ENCODE measurements at regions not wholly inside any gene's neighbourhood (a gene's known extent, or its start where the extent isn't known, plus 50 kb on each side); places are given as distances from the start of the nearest gene placed in this dataset.

DNA sequence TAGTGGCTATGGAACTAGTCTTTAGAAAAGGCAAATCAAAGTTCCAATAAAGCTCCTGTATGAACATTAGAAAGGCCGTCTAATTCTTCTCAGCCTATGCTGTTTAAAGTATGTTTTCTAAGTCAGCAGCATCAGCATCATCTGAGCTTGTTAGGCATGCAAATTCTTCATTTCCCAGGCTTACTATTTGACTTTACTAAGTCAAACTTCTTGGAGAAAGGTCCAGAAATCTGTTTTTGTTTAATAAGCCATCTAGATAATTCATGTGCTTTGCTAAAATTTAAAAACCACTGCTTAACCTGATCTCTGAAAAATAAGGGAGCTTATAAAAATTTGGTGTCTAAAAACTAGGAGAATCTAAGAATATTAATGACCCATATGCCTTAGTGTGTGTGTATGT lies 200.2 kb upstream of the SGCD start:
- no peak overlapping the region for H3K4me3 ChIP-seq (ENCODE audit: low read depth, low read length)
- no peak for DNase-seq (ENCODE audit: low read depth)
- TF ChIP-seq, protein P1, sequence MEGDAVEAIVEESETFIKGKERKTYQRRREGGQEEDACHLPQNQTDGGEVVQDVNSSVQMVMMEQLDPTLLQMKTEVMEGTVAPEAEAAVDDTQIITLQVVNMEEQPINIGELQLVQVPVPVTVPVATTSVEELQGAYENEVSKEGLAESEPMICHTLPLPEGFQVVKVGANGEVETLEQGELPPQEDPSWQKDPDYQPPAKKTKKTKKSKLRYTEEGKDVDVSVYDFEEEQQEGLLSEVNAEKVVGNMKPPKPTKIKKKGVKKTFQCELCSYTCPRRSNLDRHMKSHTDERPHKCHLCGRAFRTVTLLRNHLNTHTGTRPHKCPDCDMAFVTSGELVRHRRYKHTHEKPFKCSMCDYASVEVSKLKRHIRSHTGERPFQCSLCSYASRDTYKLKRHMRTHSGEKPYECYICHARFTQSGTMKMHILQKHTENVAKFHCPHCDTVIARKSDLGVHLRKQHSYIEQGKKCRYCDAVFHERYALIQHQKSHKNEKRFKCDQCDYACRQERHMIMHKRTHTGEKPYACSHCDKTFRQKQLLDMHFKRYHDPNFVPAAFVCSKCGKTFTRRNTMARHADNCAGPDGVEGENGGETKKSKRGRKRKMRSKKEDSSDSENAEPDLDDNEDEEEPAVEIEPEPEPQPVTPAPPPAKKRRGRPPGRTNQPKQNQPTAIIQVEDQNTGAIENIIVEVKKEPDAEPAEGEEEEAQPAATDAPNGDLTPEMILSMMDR (IDR thresholded peaks at IDR 0.05; ENCODE audit: control insufficient read depth, extremely low read depth, insufficient read depth): no peak

DNA sequence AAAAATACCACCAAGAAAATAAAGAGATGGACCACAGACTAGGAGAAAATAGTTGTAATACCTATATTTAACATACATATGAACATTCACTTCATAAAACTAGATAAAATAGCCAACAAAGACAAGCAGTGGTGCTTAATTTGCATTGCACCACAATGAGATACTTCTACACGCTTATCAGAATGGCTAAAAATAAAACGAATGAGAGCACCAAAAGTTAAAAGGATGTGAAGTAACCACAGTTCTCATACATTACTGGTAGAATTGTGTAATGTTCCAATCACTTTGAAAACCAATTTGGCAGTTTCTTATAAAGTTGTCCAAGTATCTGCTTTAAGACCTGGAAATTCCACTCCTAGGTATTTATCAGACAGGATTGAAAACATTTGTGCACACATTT lies 198.9 kb upstream of the SGCD start:
- TF ChIP-seq, protein P1 (IDR thresholded peaks at IDR 0.05; ENCODE audit: control insufficient read depth, extremely low read depth, insufficient read depth): no peak
- no peak overlapping the region for H3K4me3 ChIP-seq (ENCODE audit: low read depth, low read length)
- DNase-seq (ENCODE audit: low read depth): no peak

DNA sequence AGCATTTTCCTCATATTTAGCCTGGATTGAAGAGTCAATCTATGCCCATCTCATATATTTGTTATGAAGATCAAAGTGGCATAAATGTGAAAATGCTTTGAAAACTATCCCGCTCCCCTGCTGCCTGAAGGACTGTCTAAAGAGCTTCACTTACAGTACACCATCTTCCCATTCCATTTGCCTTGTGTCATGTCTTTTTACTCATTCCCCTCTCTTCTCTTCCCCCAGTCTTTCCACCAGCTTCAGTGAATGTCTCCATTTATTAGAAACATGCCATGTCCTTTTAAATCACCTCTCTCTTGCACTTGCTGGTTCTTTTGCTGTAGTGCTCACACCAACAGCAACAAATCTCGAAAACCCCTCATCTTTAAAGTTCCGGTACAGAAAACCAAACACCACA lies 192.7 kb upstream of the SGCD start:
- no peak for DNase-seq (ENCODE audit: low read depth)
- TF ChIP-seq, protein P1 (IDR thresholded peaks at IDR 0.05; ENCODE audit: control insufficient read depth, extremely low read depth, insufficient read depth): no peak
- no peak overlapping the region for H3K4me3 ChIP-seq (ENCODE audit: low read depth, low read length)

DNA sequence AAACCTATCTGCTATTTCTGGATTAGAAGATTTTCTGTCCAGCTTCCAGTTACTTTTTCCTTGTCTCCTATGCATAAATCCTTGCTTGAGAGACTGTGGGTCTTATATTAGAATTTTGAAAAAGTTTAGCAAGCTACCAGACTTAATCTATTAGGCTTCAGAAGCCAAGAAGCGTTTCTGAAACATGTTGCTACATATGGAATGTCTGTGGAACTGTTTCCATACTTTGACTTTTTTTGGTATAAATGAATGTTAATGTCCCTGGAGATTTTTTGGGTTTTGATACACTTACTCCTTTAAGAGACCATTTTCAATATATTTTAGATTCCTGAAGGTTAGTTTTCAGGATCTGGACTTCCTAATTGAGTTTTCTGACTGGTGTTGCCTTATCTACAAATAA lies 191.4 kb upstream of the SGCD start:
- TF ChIP-seq, protein P1 (IDR thresholded peaks at IDR 0.05; ENCODE audit: control insufficient read depth, extremely low read depth, insufficient read depth): no peak
- H3K4me3 ChIP-seq (ENCODE audit: low read depth, low read length): no peak overlapping the region
- DNase-seq (ENCODE audit: low read depth): no peak

DNA sequence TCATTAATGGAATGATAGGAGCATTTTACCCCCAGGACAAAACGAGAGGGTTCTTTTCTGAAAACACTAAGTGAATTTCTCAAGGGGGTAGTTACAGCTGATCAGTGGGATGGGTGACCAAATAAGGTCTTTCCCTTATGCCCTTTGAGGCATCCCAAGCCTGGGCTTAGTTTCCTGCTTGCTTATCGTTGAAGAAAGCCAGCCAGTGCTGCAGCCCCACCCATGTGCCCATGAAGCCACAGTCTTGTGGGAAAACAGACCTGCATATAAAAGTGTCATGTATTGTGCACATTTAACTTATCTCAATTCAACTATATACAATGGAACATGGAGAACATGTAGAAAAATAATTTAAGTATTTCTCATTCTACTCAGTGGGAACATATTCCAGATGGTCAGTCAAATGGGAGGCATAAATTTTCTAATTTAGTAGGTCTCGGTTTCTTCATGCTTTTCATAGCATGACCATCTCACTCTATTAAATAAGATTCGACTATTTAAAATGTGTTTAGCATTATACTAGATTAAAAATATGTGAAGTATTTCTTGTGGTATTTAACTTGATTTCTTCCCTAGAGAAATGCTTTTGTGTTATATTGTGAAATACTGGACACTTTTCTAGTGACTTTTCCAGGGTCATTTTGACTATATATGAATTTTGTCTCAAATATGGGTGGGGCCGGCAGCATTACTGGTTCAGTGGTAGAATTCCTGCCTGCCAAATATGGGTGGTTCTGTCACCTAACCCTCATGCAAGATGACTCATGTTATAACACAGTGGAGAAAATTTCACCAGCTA lies 189.7 kb upstream of the SGCD start:
- no peak for DNase-seq (ENCODE audit: low read depth)
- H3K4me3 ChIP-seq (ENCODE audit: low read depth, low read length): no peak overlapping the region
- TF ChIP-seq, protein P1 (IDR thresholded peaks at IDR 0.05; ENCODE audit: control insufficient read depth, extremely low read depth, insufficient read depth): no peak

DNA sequence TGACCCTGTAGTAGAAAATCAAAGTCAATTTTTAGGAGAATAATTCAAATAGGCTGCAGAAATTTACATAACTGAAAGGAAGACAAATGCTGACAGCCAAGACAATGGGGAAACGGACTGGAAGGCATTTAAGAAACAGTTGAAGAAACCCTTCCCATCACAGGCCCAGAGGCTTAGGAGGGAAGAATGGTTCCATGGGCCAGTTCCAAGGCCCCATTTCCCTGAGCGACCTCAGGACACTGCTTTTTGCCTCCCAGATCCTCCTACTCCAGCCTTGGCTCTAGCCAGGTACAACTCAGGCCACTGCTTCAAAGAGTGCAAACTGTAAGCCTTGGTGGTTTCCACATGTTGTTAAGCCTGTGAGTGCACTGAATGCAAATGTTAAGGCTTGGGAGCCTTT lies 184.1 kb upstream of the SGCD start:
- TF ChIP-seq, protein P1 (IDR thresholded peaks at IDR 0.05; ENCODE audit: control insufficient read depth, extremely low read depth, insufficient read depth): no peak

More for the DNA sequence above, 184.1 kb upstream of the SGCD start:
- no peak for DNase-seq (ENCODE audit: low read depth)
- H3K4me3 ChIP-seq (ENCODE audit: low read depth, low read length): no peak overlapping the region

Measured in LNCaP clone FGC (cell line).